ENCODE measurements at regions not wholly inside any gene's neighbourhood (a gene's known extent, or its start where the extent isn't known, plus 50 kb on each side); places are given as distances from the start of the nearest gene placed in this dataset.
A peak's percentile ranks its signal among the peaks of the same experiment; 100 is the strongest.

DNA sequence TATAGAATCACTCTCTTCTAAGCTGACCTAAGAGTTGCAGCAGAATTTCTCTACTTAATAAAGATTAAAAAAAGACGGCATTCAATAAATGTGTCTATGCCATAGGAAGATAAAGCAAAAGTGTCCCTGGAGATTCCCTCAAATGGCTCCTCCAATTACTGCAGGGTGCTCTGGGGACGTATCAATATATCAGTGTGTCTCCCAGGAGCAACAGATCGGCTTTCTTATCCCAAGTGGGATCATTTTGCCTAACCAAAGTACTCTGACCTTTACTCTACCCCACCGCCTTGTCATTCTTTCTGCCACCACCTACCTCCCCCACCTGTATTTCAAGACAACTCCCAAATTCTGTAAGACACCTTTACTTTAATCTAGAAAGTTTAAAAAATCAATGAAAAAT, 202.0 kb upstream of the SEMA3C start:
- TF ChIP-seq, protein P1, sequence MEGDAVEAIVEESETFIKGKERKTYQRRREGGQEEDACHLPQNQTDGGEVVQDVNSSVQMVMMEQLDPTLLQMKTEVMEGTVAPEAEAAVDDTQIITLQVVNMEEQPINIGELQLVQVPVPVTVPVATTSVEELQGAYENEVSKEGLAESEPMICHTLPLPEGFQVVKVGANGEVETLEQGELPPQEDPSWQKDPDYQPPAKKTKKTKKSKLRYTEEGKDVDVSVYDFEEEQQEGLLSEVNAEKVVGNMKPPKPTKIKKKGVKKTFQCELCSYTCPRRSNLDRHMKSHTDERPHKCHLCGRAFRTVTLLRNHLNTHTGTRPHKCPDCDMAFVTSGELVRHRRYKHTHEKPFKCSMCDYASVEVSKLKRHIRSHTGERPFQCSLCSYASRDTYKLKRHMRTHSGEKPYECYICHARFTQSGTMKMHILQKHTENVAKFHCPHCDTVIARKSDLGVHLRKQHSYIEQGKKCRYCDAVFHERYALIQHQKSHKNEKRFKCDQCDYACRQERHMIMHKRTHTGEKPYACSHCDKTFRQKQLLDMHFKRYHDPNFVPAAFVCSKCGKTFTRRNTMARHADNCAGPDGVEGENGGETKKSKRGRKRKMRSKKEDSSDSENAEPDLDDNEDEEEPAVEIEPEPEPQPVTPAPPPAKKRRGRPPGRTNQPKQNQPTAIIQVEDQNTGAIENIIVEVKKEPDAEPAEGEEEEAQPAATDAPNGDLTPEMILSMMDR (IDR thresholded peaks at IDR 0.05; ENCODE audit: insufficient read depth, low read length) = no peak
- no peak for DNase-seq (ENCODE audit: low read depth)
- H3K4me3 ChIP-seq (ENCODE audit: low read depth, low read length) = no peak overlapping the region

DNA sequence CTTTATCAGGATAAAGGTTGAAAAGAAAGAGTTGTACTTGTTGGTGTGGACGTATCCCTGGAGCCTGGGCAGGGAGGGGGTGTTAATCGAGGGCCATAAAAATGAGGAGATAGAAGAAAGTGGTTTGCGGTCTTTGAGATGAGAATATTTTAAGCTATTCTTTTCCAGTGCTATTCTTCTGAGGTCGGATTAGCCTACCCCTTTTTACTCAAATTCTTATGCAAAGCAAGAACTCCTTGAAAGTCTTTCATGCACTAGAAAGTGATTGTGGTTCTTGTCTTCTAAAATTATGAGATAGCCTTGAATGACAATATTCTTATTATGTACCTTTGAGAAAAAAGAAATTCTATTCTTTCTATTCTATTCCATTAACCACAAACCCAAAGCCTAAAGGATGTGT, 201.3 kb upstream of the SEMA3C start:
- TF ChIP-seq, protein P1 (IDR thresholded peaks at IDR 0.05; ENCODE audit: insufficient read depth, low read length) = no peak
- no peak for DNase-seq (ENCODE audit: low read depth)
- no peak overlapping the region for H3K4me3 ChIP-seq (ENCODE audit: low read depth, low read length)

DNA sequence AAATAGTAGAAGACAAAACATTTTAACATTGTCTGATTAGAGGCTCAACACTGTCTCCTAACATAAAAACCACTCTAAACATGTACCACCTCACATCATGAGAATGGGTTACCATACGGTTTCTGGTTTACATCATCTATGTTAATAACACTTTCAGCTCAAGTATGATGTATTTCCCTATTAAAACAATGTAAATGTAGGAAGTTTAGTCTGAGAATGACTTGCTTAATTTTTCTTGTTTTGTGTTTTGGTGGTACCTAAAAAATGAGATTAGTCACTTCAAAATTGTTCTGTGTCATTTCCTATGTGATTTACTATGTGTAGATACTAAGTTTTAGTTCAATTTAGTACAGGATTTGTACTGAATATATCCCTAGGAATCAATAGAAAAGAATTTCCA, 195.8 kb upstream of the SEMA3C start:
- peak; percentile 12 for DNase-seq (ENCODE audit: low read depth)
- no peak overlapping the region for H3K4me3 ChIP-seq (ENCODE audit: low read depth, low read length)
- TF ChIP-seq, protein P1 (IDR thresholded peaks at IDR 0.05; ENCODE audit: insufficient read depth, low read length) = no peak

DNA sequence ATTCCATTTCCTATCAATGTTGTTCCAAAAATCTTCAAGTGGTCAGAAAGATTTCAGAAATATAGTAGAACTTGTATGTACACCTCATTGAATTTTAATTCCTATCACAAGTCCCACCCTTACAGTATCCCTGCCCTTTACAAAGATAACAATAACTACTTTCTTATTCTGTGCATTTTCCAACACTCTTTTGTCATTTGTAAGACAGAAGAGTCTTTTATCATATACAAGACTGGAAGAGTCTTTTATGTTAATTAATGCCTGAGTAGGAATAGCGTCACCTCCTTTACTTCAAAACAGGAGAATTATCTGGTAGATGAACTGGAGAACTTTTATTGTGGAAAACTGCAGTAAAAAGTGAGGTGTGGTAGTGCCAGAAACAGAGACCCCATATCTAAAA, 193.9 kb upstream of the SEMA3C start:
- H3K4me3 ChIP-seq (ENCODE audit: low read depth, low read length) = no peak overlapping the region
- TF ChIP-seq, protein P1 (IDR thresholded peaks at IDR 0.05; ENCODE audit: insufficient read depth, low read length) = no peak
- DNase-seq (ENCODE audit: low read depth) = no peak

GRCh38 chr7:81111781-81112540, 193.1 kb upstream of the SEMA3C start:
- TF ChIP-seq, protein P1 (IDR thresholded peaks at IDR 0.05; ENCODE audit: insufficient read depth, low read length) = no peak
- no peak overlapping the region for H3K4me3 ChIP-seq (ENCODE audit: low read depth, low read length)
- no peak for DNase-seq (ENCODE audit: low read depth)

GRCh38 chr7:81111358-81111757, 192.5 kb upstream of the SEMA3C start:
- no peak overlapping the region for H3K4me3 ChIP-seq (ENCODE audit: low read depth, low read length)
- TF ChIP-seq, protein P1 (IDR thresholded peaks at IDR 0.05; ENCODE audit: insufficient read depth, low read length) = no peak
- DNase-seq (ENCODE audit: low read depth) = peak; percentile 95

DNA sequence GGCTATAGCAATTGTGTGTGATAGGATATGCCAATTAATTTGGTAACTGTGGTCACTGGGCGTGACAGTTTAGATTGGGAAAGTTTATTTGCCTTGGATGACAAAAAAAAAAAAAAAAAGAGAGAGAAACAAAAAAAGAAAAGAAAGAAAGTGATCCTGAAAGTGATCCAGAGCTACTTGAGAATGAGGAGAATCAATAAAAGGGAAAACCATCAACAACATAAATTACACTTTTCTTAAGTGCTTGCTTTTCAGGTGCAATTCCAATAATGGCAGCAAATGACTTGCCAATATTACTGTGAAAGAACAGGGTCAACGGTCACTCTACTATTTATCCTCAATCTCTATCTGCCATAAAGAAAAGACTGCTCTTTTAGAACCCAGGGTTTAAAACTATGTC, 191.8 kb upstream of the SEMA3C start:
- H3K4me3 ChIP-seq (ENCODE audit: low read depth, low read length) = no peak overlapping the region
- TF ChIP-seq, protein P1 (IDR thresholded peaks at IDR 0.05; ENCODE audit: insufficient read depth, low read length) = no peak
- DNase-seq (ENCODE audit: low read depth) = no peak
